Endothelial cell of umbilical vein (primary cell): ENCODE measurements at regions not wholly inside any gene's neighbourhood (a gene's known extent, or its start where the extent isn't known, plus 50 kb on each side); places are given as distances from the start of the nearest gene placed in this dataset.

Experiments used
- BruUV-seq: library from RNA; stranded (reverse); fragments of 400-500 nt; replicated peaks from 2 replicates; lab custom pipeline; 2021; lab: Mats Ljungman, UMichigan
- CTCF ChIA-PET: fragments of 300-600, 350-600 bp; sonication (Branson Sonifier 250); formaldehyde crosslinking; loops from one replicate; lab custom pipeline; 2021; ENCODE audit warnings: antibody characterized with exemption, inconsistent platforms; lab: Charles Lee
- POLR2A ChIA-PET: fragments of 300-600, 350-600 bp; sonication (Branson Sonifier 250); formaldehyde crosslinking; loops from one replicate; lab custom pipeline; 2021; ENCODE audit warnings: antibody characterized with exemption, inconsistent platforms; lab: Charles Lee
- DNase-seq: peaks from one replicate; pipeline ENCODE4 v3.0.0-alpha.2; 2011; ENCODE audit warnings: low read depth, low spot score
- FAIRE-seq: peaks from 2 replicates; lab custom pipeline; 2011; peaks lifted over from hg19 to GRCh38; lab: Jason Lieb, UNC
- H2AFZ ChIP-seq: 2 replicates; pipeline ENCODE4 v1.6.0; 2012; ENCODE audit warnings: low read depth, low read length, control low read depth, inconsistent platforms
- H3K27ac ChIP-seq: 2 replicates; pipeline ENCODE4 v1.5.1; 2011; ENCODE audit warnings: low read depth, mild to moderate bottlenecking, control low read depth, low read length, moderate library complexity; ENCODE audit not compliant: insufficient read depth
- H3K27me3 ChIP-seq, 2 experiments: 2 replicates each; pipeline versions ENCODE4 v1.6.0 to v1.6.1; 2011; ENCODE audit warnings: low read length in 2 of 2, mixed read lengths in 1 of 2; ENCODE audit not compliant: control insufficient read depth in 2 of 2, insufficient read depth in 2 of 2
- H3K36me3 ChIP-seq, 2 experiments: 2 replicates in 1 of 2; 3 replicates in 1 of 2; pipeline ENCODE4 v1.5.1; 2011; ENCODE audit warnings: low read length in 2 of 2, mild to moderate bottlenecking in 1 of 2, moderate library complexity in 1 of 2; ENCODE audit not compliant: control insufficient read depth in 2 of 2, insufficient read depth in 2 of 2; ENCODE audit errors: extremely low read depth in 1 of 2
- H3K4me1 ChIP-seq: 3 replicates; pipeline ENCODE4 v1.5.1; 2011; ENCODE audit warnings: mild to moderate bottlenecking, low read length; ENCODE audit not compliant: control insufficient read depth, insufficient read depth; ENCODE audit errors: extremely low read depth
- H3K4me2 ChIP-seq: 2 replicates; pipeline ENCODE4 v1.6.1; 2011; ENCODE audit warnings: low read length, control low read depth, mixed read lengths; ENCODE audit not compliant: insufficient read depth
- H3K4me3 ChIP-seq, 3 experiments: fragments of 200-600 bp in 1 of 3; sonication (generic), shearing (Covaris generic) in 1 of 3; replicated peaks in 1 of 3; 2 replicates each; pipeline ENCODE4 v1.5.1; 2011 to 2016; ENCODE audit warnings: control low read depth in 3 of 3, low read length in 3 of 3, mild to moderate bottlenecking in 2 of 3, inconsistent platforms in 1 of 3, low read depth in 1 of 3, moderate library complexity in 1 of 3; ENCODE audit not compliant: insufficient read depth in 1 of 3
- H3K79me2 ChIP-seq: 2 replicates; pipeline ENCODE4 v1.6.0; 2012; ENCODE audit warnings: low read length, inconsistent platforms; ENCODE audit not compliant: control insufficient read depth, insufficient read depth
- H3K9ac ChIP-seq: replicated peaks from 2 replicates; pipeline ENCODE3; 2011; ENCODE audit warnings: low read length, control low read depth; ENCODE audit not compliant: insufficient read depth; ENCODE audit errors: extremely low read depth
- H3K9me1 ChIP-seq: replicated peaks from 3 replicates; pipeline ENCODE4 v1.6.0; 2011; ENCODE audit warnings: mild to moderate bottlenecking, low read length; ENCODE audit not compliant: control insufficient read depth, insufficient read depth; ENCODE audit errors: extremely low read depth
- H3K9me3 ChIP-seq: replicated peaks from 2 replicates; pipeline ENCODE4 v1.5.1; 2012; ENCODE audit warnings: low read length, inconsistent platforms; ENCODE audit not compliant: control insufficient read depth, insufficient read depth
- H4K20me1 ChIP-seq: replicated peaks from 2 replicates; pipeline ENCODE3; 2011; ENCODE audit warnings: mild to moderate bottlenecking, low read length; ENCODE audit not compliant: control insufficient read depth, insufficient read depth; ENCODE audit errors: extremely low read depth
- CTCF ChIP-seq, 2 donors: IDR thresholded peaks; 1 replicate in 1 of 2; 2 replicates in 1 of 2; pipeline ENCODE4 v1.5.1; 2011; ENCODE audit warnings: low read length in 2 of 2, mild to moderate bottlenecking in 2 of 2, moderate library complexity in 2 of 2, control low read depth in 1 of 2, inconsistent platforms in 1 of 2, low read depth in 1 of 2; ENCODE audit not compliant: insufficient read depth in 1 of 2; ENCODE audit errors: extremely low read depth in 1 of 2
- EZH2 ChIP-seq: IDR thresholded peaks from 2 replicates; pipeline ENCODE4 v1.6.1; 2012; ENCODE audit warnings: borderline replicate concordance, low read depth, mild to moderate bottlenecking, moderate library complexity, low read length, inconsistent platforms; ENCODE audit not compliant: severe bottlenecking
- FOS ChIP-seq: IDR thresholded peaks from 2 replicates; pipeline ENCODE4 v1.6.1; 2011; ENCODE audit warnings: mild to moderate bottlenecking, low read length, moderate library complexity, borderline replicate concordance; ENCODE audit not compliant: insufficient read depth
- GATA2 ChIP-seq: IDR thresholded peaks from 2 replicates; pipeline ENCODE4 v1.7.0; 2011; ENCODE audit warnings: low read depth, mild to moderate bottlenecking, moderate library complexity, mixed read lengths, low read length; ENCODE audit not compliant: insufficient read length, insufficient read depth
- JUN ChIP-seq: IDR thresholded peaks from 2 replicates; pipeline ENCODE4 v1.6.1; 2011; ENCODE audit warnings: borderline replicate concordance, low read depth; ENCODE audit not compliant: insufficient read length, insufficient read depth
- MAX ChIP-seq: IDR thresholded peaks from 2 replicates; pipeline ENCODE4 v1.6.1; 2011; ENCODE audit not compliant: insufficient read depth, insufficient read length
- MYC ChIP-seq: IDR thresholded peaks from one replicate; pipeline ENCODE4 v1.6.1; 2011; ENCODE audit warnings: mild to moderate bottlenecking, low read depth, low read length
- POLR2A ChIP-seq: IDR thresholded peaks from 2 replicates; pipeline ENCODE4 v1.6.1; 2012; ENCODE audit warnings: low read depth, mild to moderate bottlenecking, control low read depth, low read length
- POLR2AphosphoS5 ChIP-seq: IDR thresholded peaks from 2 replicates; pipeline ENCODE4 v1.6.1; 2012; ENCODE audit warnings: low read depth, mild to moderate bottlenecking, control low read depth, low read length, moderate library complexity; ENCODE audit not compliant: insufficient read depth
- dilution Hi-C: fragments of 300-500 bp; cut with MboI; formaldehyde crosslinking; loops from one replicate; pipeline ENCODE4 v1.15.0; 2019; ENCODE audit warnings: low sequenced_read_pairs; ENCODE audit not compliant: extremely low pct_ligation_motif_present
- intact Hi-C: fragments of 100-400 bp; cut with micrococcal nuclease; formaldehyde crosslinking; loops from one replicate; pipeline ENCODE4 v1.10.0; 2022

- Histone ChIP-seq H3K27ac (no peak overlapping the region), H2AFZ (no peak overlapping the region), H3K9me3 (no peaks in the 10 kb centered on the region), H4K20me1 (no peaks in the 10 kb centered on the region), H3K4me3 (no peak overlapping the region), H3K27me3 (no peaks in the 10 kb centered on the region), H3K79me2 (no peaks in the 10 kb centered on the region), H3K9ac (no peak overlapping the region), H3K9me1 (no peaks in the 10 kb centered on the region), H3K36me3 (no peaks in the 10 kb centered on the region), H3K4me1 (no peaks in the 10 kb centered on the region), H3K4me2 (no peak overlapping the region)
- CTCF ChIA-PET: no interaction called here
- FAIRE-seq (no peak), DNase-seq (no peak)
- no TSS peak for BruUV-seq
- intact Hi-C loops (no loop called here), dilution Hi-C loops (no loop called here)
- POLR2A ChIA-PET: no interaction called here
- no peak for TF ChIP-seq POLR2AphosphoS5
- no peak for TF ChIP-seq GATA2
- TF ChIP-seq POLR2A: no peak
- TF ChIP-seq CTCF (IDR thresholded peaks at IDR 0.05; ENCODE audit: extremely low read depth in 1 of 2, insufficient read depth in 1 of 2, low read depth in 1 of 2, low read length in 2 of 2): no peak
- no peak for TF ChIP-seq MAX
- TF ChIP-seq FOS: no peak
- TF ChIP-seq JUN: no peak
- no peak for TF ChIP-seq EZH2
- TF ChIP-seq MYC: no peak
These were observed 445.4 kb downstream of the NBAS start for GRCh38 chr2:15115776-15116175.
